H1 (cell line): ENCODE measurements at regions not wholly inside any gene's neighbourhood (a gene's known extent, or its start where the extent isn't known, plus 50 kb on each side); places are given as distances from the start of the nearest gene placed in this dataset.

Experiments used
- CTCF ChIA-PET: fragments of 300-600 bp; sonication (Branson Sonifier 250); formaldehyde crosslinking; loops from one replicate; lab custom pipeline; 2021; ENCODE audit not compliant: partially characterized antibody; lab: Charles Lee
- POLR2A ChIA-PET: fragments of 300-600 bp; sonication (Branson Sonifier 250); formaldehyde crosslinking; loops from one replicate; lab custom pipeline; 2021; ENCODE audit warnings: inconsistent platforms; ENCODE audit not compliant: partially characterized antibody; lab: Charles Lee
- DNase-seq, 2 experiments: peaks; one replicate each; pipeline versions ENCODE4 v3.0.0 to v3.0.0-alpha.2; 2010 to 2022; ENCODE audit warnings: low spot score in 2 of 2, low read depth in 1 of 2, mixed read lengths in 1 of 2
- FAIRE-seq: peaks from 2 replicates; lab custom pipeline; 2011; peaks lifted over from hg19 to GRCh38; lab: Jason Lieb, UNC
- H2AFZ ChIP-seq: 2 replicates; pipeline ENCODE4 v1.8.1; 2012; ENCODE audit warnings: low read length, inconsistent platforms
- H2AK5ac ChIP-seq: 2 replicates; pipeline ENCODE4 v1.6.1; 2013; ENCODE audit warnings: low read depth, low read length
- H2BK120ac ChIP-seq: replicated peaks from 2 replicates; pipeline ENCODE3; 2013; ENCODE audit warnings: low read depth, low read length, inconsistent platforms
- H2BK12ac ChIP-seq: 2 replicates; pipeline ENCODE4 v1.6.1; 2013; ENCODE audit warnings: low read depth, low read length
- H2BK15ac ChIP-seq: 2 replicates; pipeline ENCODE4 v1.6.1; 2013; ENCODE audit warnings: low read length
- H2BK20ac ChIP-seq: 2 replicates; pipeline ENCODE4 v1.6.1; 2013; ENCODE audit warnings: low read length
- H2BK5ac ChIP-seq: 2 replicates; pipeline ENCODE4 v1.6.1; 2013; ENCODE audit warnings: low read depth, low read length
- H3K14ac ChIP-seq: 2 replicates; pipeline ENCODE4 v1.6.1; 2013; ENCODE audit warnings: inconsistent platforms; ENCODE audit not compliant: insufficient read length
- H3K18ac ChIP-seq: 2 replicates; pipeline ENCODE4 v1.6.1; 2013; ENCODE audit warnings: low read length; ENCODE audit errors: extremely low read depth
- H3K23ac ChIP-seq: 2 replicates; pipeline ENCODE4 v1.6.1; 2013; ENCODE audit warnings: inconsistent platforms; ENCODE audit not compliant: insufficient read length
- H3K23me2 ChIP-seq: 2 replicates; pipeline ENCODE4 v1.6.1; 2013; ENCODE audit warnings: low read depth, low read length
- H3K27ac ChIP-seq: 2 replicates; pipeline ENCODE4 v1.6.1; 2011; ENCODE audit warnings: low read depth, low read length, inconsistent platforms
- H3K27me3 ChIP-seq, 4 experiments: replicated peaks in 1 of 4; 1 replicate in 1 of 4; 2 replicates in 3 of 4; pipeline versions ENCODE4 v1.6.1 to v1.8.1; 2011 to 2013; ENCODE audit warnings: low read length in 3 of 4, mild to moderate bottlenecking in 3 of 4, inconsistent platforms in 2 of 4, mixed read lengths in 2 of 4, moderate library complexity in 1 of 4; ENCODE audit not compliant: control insufficient read depth in 3 of 4, insufficient read depth in 3 of 4; ENCODE audit errors: extremely low read depth in 1 of 4
- H3K36me3 ChIP-seq, 4 experiments: 2 replicates each; pipeline versions ENCODE4 v1.6.1 to v1.8.1; 2011 to 2013; ENCODE audit warnings: mild to moderate bottlenecking in 4 of 4, low read length in 3 of 4, moderate library complexity in 2 of 4, control low read depth in 1 of 4, inconsistent platforms in 1 of 4; ENCODE audit not compliant: insufficient read depth in 4 of 4, control insufficient read depth in 2 of 4
- H3K4ac ChIP-seq: replicated peaks from 2 replicates; pipeline ENCODE3; 2013; ENCODE audit warnings: low read length, low read depth, mixed read lengths, inconsistent platforms; ENCODE audit not compliant: insufficient read length
- H3K4me1 ChIP-seq, 4 experiments: replicated peaks in 1 of 4; 1 replicate in 1 of 4; 2 replicates in 3 of 4; pipeline versions ENCODE4 v1.6.1 to v1.8.1; 2011 to 2013; ENCODE audit warnings: low read length in 3 of 4, inconsistent platforms in 2 of 4, mixed read lengths in 1 of 4; ENCODE audit not compliant: insufficient read depth in 4 of 4, control insufficient read depth in 3 of 4
- H3K4me2 ChIP-seq, 2 experiments: 2 replicates each; pipeline versions ENCODE4 v1.6.1 to v1.8.1; 2011 to 2013; ENCODE audit warnings: low read depth in 2 of 2, low read length in 2 of 2, control low read depth in 1 of 2, inconsistent platforms in 1 of 2, mild to moderate bottlenecking in 1 of 2; ENCODE audit not compliant: insufficient read depth in 1 of 2
- H3K4me3 ChIP-seq, 4 experiments: fragments of 200-600, 300-600 bp in 1 of 4; sonication (generic), shearing (Covaris generic), sonication (Bioruptor Twin) in 1 of 4; 2 replicates each; pipeline versions ENCODE4 v1.5.1 to v1.8.1; 2011 to 2016; ENCODE audit warnings: low read length in 4 of 4, low read depth in 3 of 4, control low read depth in 2 of 4, inconsistent platforms in 2 of 4, mild to moderate bottlenecking in 2 of 4, mixed read lengths in 1 of 4, moderate library complexity in 1 of 4; ENCODE audit not compliant: insufficient read depth in 2 of 4; ENCODE audit errors: extremely low read depth in 1 of 4
- H3K56ac ChIP-seq: replicated peaks from 2 replicates; pipeline ENCODE3; 2013; ENCODE audit warnings: low read depth, mild to moderate bottlenecking, mixed read lengths, low read length, inconsistent platforms; ENCODE audit not compliant: insufficient read length
- H3K79me1 ChIP-seq: 2 replicates; pipeline ENCODE4 v1.6.1; 2013; ENCODE audit warnings: low read depth, low read length, control low read depth
- H3K79me2 ChIP-seq, 2 experiments: 2 replicates each; pipeline versions ENCODE4 v1.6.1 to v1.8.1; 2012 to 2013; ENCODE audit warnings: low read length in 2 of 2, mild to moderate bottlenecking in 2 of 2, inconsistent platforms in 1 of 2; ENCODE audit not compliant: insufficient read depth in 2 of 2, control insufficient read depth in 1 of 2
- H3K9ac ChIP-seq, 4 experiments: replicated peaks in 1 of 4; 1 replicate in 1 of 4; 2 replicates in 3 of 4; pipeline versions ENCODE4 v1.6.1 to v1.8.1; 2011 to 2013; ENCODE audit warnings: low read depth in 3 of 4, low read length in 3 of 4, control low read depth in 2 of 4, mild to moderate bottlenecking in 2 of 4, moderate library complexity in 2 of 4, inconsistent platforms in 1 of 4; ENCODE audit errors: extremely low read depth in 1 of 4
- H3K9me3 ChIP-seq, 2 experiments: 2 replicates each; pipeline versions ENCODE4 v1.6.1 to v1.8.1; 2012 to 2013; ENCODE audit warnings: mild to moderate bottlenecking in 2 of 2, moderate library complexity in 2 of 2, control low read depth in 1 of 2, inconsistent platforms in 1 of 2, low read depth in 1 of 2, low read length in 1 of 2, mixed read lengths in 1 of 2; ENCODE audit not compliant: insufficient read depth in 2 of 2
- H4K20me1 ChIP-seq, 2 experiments: replicated peaks in 1 of 2; 2 replicates each; pipeline versions ENCODE3 to v1.8.1; 2011 to 2013; ENCODE audit warnings: inconsistent platforms in 2 of 2, low read length in 2 of 2, mild to moderate bottlenecking in 1 of 2; ENCODE audit not compliant: insufficient read depth in 2 of 2, control insufficient read depth in 1 of 2
- H4K5ac ChIP-seq: 2 replicates; pipeline ENCODE4 v1.6.1; 2013; ENCODE audit warnings: low read length, low read depth, mixed read lengths, inconsistent platforms; ENCODE audit not compliant: insufficient read length
- H4K8ac ChIP-seq: 2 replicates; pipeline ENCODE4 v1.8.0; 2013; ENCODE audit warnings: mild to moderate bottlenecking, moderate library complexity, low read length, inconsistent platforms; ENCODE audit not compliant: insufficient read depth; ENCODE audit errors: extremely low read depth
- H4K91ac ChIP-seq: replicated peaks from 2 replicates; pipeline ENCODE3; 2013; ENCODE audit warnings: low read length, mixed read lengths, inconsistent platforms; ENCODE audit not compliant: insufficient read length
- CREB1 ChIP-seq: IDR thresholded peaks from 2 replicates; pipeline ENCODE4 v1.6.1; 2012; ENCODE audit warnings: inconsistent platforms
- KDM1A ChIP-seq: fragments of 200-600, 300-600 bp; sonication (generic); IDR thresholded peaks from 2 replicates; pipeline ENCODE4 v1.7.1; 2016; ENCODE audit warnings: mild to moderate bottlenecking, low read length, borderline replicate concordance
- PHF8 ChIP-seq: fragments of 200-600 bp; sonication (generic); conservative IDR thresholded peaks from 2 replicates; pipeline ENCODE4 v1.7.1; 2012; ENCODE audit warnings: low read depth, mild to moderate bottlenecking, inconsistent platforms, low read length, moderate library complexity
- RAD21 ChIP-seq, 2 experiments: IDR thresholded peaks in 1 of 2; conservative IDR thresholded peaks in 1 of 2; 2 replicates each; pipeline ENCODE4 v1.6.1; 2011; ENCODE audit warnings: low read depth in 2 of 2, low read length in 2 of 2, improper control_type of control experiment in 1 of 2, inconsistent platforms in 1 of 2, mild to moderate bottlenecking in 1 of 2, moderate library complexity in 1 of 2
- RNF2 ChIP-seq: fragments of 200-900, 300-1000 bp; sonication (generic); IDR thresholded peaks from 2 replicates; pipeline ENCODE4 v1.7.1; 2016; ENCODE audit warnings: borderline replicate concordance, low read depth, mild to moderate bottlenecking, antibody characterized with exemption, low read length; ENCODE audit not compliant: poor library complexity, severe bottlenecking; ENCODE audit errors: missing control alignments
- SAP30 ChIP-seq: fragments of 300-600 bp; sonication (generic); IDR thresholded peaks from 2 replicates; pipeline ENCODE4 v1.7.1; 2012; ENCODE audit warnings: low read length, moderate library complexity, mild to moderate bottlenecking, inconsistent platforms; ENCODE audit not compliant: insufficient read depth, insufficient replicate concordance
- WGBS, 2 experiments: shearing (Covaris generic) in 1 of 2; methylation state at CpG; one replicate each; pipeline versions ENCODE4 v1.1.6 to v1.1.7; 2013 to 2015; ENCODE audit warnings: low lambda C conversion rate in 2 of 2, mixed read lengths in 2 of 2, inconsistent platforms in 1 of 2, low coverage in 1 of 2, missing lambda C conversion rate in 1 of 2; ENCODE audit not compliant: insufficient replicate concordance in 2 of 2, insufficient coverage in 1 of 2, insufficient read length in 1 of 2; ENCODE audit errors: extremely low coverage in 1 of 2, missing lambda C conversion rate in 1 of 2; 5-methylcytosine and 5-hydroxymethylcytosine counted together

DNA sequence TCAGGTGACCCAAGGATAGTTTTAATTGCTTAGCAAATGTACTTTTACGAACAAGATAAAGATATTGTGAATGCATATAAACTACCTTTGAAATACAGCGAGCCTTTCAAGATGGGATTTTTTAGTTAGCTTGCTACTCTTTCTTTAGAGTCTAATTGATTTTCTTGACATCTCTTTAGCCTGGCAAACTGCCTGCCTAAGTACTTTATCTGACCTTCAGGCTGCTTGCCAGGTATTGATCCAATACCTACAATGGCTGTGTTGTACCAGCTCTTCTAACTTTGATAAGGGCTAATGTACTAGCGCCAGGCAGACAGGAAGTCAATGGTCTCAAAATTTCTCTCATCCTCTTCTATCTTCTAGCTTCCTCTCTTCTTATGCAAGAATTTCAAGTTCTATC, 414.4 kb upstream of the ACVR2A start:
- H3K4ac ChIP-seq = no peak overlapping the region
- H3K27me3 ChIP-seq = no peaks in the 10 kb centered on the region; a peak in 1 of 7 replicates
- H4K5ac ChIP-seq = no peak overlapping the region
- H3K9ac ChIP-seq = no peak overlapping the region
- H3K23ac ChIP-seq = no peak overlapping the region
- H3K4me2 ChIP-seq = no peak overlapping the region
- H2BK20ac ChIP-seq = no peak overlapping the region
- no peak overlapping the region for H2AK5ac ChIP-seq
- 93% methylated on average over 3 of the region's 3 CpGs; no CpG with 5 or more reads in 1 of the 2 experiments for WGBS, 2 experiments
- H2BK5ac ChIP-seq = no peak overlapping the region
- H3K79me1 ChIP-seq = no peaks in the 10 kb centered on the region
- no peak overlapping the region for H4K91ac ChIP-seq
- 0 out of 7 replicates have a peak, but pooled peaks cover 0 to 2% (median 0%) of the 10 kb centered on the region in 4 experiments for H3K4me1 ChIP-seq
- ChIA-PET CTCF (no interaction called here), POLR2A (no interaction called here)
- H3K56ac ChIP-seq = no peak overlapping the region
- no peaks in the 10 kb centered on the region for H3K79me2 ChIP-seq
- H3K9me3 ChIP-seq = no peaks in the 10 kb centered on the region
- H3K27ac ChIP-seq = no peak overlapping the region
- H3K4me3 ChIP-seq = no peak overlapping the region
- no peak overlapping the region for H2BK12ac ChIP-seq
- FAIRE-seq = no peak
- no peaks in the 10 kb centered on the region for H4K20me1 ChIP-seq
- H3K14ac ChIP-seq = no peak overlapping the region
- no peak overlapping the region for H3K18ac ChIP-seq
- no peak for DNase-seq
- no peak overlapping the region for H2BK15ac ChIP-seq
- H2AFZ ChIP-seq = no peak overlapping the region
- no peaks in the 10 kb centered on the region for H3K36me3 ChIP-seq
- no peak for TF ChIP-seq CREB1
- no peak for TF ChIP-seq RNF2
- no peak for TF ChIP-seq SAP30
- no peak for TF ChIP-seq KDM1A
- TF ChIP-seq PHF8 = no peak
- TF ChIP-seq RAD21 (IDR thresholded peaks at IDR 0.05 in 1 of 2, conservative IDR thresholded peaks at IDR 0.05 in 1 of 2; ENCODE audit: low read depth in 2 of 2, low read length in 2 of 2) = no peak
- H4K8ac ChIP-seq = no peak overlapping the region
- H3K23me2 ChIP-seq = no peaks in the 10 kb centered on the region
- no peak overlapping the region for H2BK120ac ChIP-seq
